ENCODE measurements at regions not wholly inside any gene's neighbourhood (a gene's known extent, or its start where the extent isn't known, plus 50 kb on each side); places are given as distances from the start of the nearest gene placed in this dataset.

GRCh38 chr2:172285010-172285621, 142.3 kb upstream of the ITGA6 start:
- no peak for TF ChIP-seq CTCF (IDR thresholded peaks at IDR 0.05; ENCODE audit: poor library complexity)
- TF ChIP-seq EZH2 (IDR thresholded peaks at IDR 0.05; ENCODE audit: borderline replicate concordance) = no peak
